DOHH2 (cell line): ENCODE measurements at regions not wholly inside any gene's neighbourhood (a gene's known extent, or its start where the extent isn't known, plus 50 kb on each side); places are given as distances from the start of the nearest gene placed in this dataset.

ENCODE experiments used
- EZH2phosphoT487 ChIP-seq: fragments of 200-600 bp; sonication (generic); IDR thresholded peaks from 2 replicates; pipeline ENCODE4 v1.6.1; 2017; ENCODE audit warnings: borderline replicate concordance, mild to moderate bottlenecking, antibody characterized with exemption, low read length, moderate library complexity, mixed read lengths
- TF ChIP-seq, protein P1 (sequence below): fragments of 200-600 bp; sonication (generic); IDR thresholded peaks from one replicate; pipeline ENCODE4 v1.5.1; 2014; ENCODE audit warnings: antibody characterized with exemption, mild to moderate bottlenecking, low read depth, low read length; ENCODE audit not compliant: poor library complexity, severe bottlenecking

GRCh38 chr1:104460880-104461279 lies 711.2 kb downstream of the AMY1C start:
- TF ChIP-seq, protein P1, sequence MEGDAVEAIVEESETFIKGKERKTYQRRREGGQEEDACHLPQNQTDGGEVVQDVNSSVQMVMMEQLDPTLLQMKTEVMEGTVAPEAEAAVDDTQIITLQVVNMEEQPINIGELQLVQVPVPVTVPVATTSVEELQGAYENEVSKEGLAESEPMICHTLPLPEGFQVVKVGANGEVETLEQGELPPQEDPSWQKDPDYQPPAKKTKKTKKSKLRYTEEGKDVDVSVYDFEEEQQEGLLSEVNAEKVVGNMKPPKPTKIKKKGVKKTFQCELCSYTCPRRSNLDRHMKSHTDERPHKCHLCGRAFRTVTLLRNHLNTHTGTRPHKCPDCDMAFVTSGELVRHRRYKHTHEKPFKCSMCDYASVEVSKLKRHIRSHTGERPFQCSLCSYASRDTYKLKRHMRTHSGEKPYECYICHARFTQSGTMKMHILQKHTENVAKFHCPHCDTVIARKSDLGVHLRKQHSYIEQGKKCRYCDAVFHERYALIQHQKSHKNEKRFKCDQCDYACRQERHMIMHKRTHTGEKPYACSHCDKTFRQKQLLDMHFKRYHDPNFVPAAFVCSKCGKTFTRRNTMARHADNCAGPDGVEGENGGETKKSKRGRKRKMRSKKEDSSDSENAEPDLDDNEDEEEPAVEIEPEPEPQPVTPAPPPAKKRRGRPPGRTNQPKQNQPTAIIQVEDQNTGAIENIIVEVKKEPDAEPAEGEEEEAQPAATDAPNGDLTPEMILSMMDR: no peak
- TF ChIP-seq EZH2phosphoT487: no peak
